ENCODE measurements at regions not wholly inside any gene's neighbourhood (a gene's known extent, or its start where the extent isn't known, plus 50 kb on each side); places are given as distances from the start of the nearest gene placed in this dataset.

DNA sequence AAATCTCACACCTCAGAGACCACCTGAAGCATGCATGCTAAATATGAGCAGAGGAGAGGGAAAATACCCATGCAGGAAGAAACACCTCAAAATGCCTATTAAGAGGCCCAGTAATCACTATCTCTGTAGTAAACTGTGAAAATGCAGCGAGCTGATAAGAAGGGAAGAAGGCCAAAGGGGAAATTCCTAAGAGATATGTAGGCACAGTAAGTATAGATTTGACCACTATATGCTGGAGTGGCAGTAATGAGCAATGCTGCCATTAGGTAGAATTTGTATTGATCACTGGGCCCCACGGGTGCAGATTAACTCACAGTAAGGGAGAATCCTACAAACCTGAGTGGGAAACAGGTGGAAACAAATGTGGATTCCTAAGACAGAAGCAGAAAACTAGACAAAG is 1813.1 kb upstream of the RAG2 start:
- DNase-seq: peak; percentile 47
- Histone ChIP-seq H3K4me1 (ENCODE audit: control insufficient read depth, insufficient read depth, low read length) (no peaks in the 10 kb centered on the region), H3K4me3 (ENCODE audit: low read length) (peak overlapping the region; percentile 23), H3K36me3 (ENCODE audit: control insufficient read depth, insufficient read depth, low read length) (no peaks in the 10 kb centered on the region), H3K27me3 (ENCODE audit: control insufficient read depth, insufficient read depth, low read length, poor library complexity, severe bottlenecking) (no peaks in the 10 kb centered on the region), H3K9ac (ENCODE audit: extremely low read depth, low read length, poor library complexity, severe bottlenecking) (no peak overlapping the region), H3K27ac (ENCODE audit: low read depth, low read length) (no peak overlapping the region), H3K9me3 (ENCODE audit: control insufficient read depth, low read length) (peaks cover 19% of the 10 kb centered on the region)
- H3K36me3 Mint-ChIP-seq (ENCODE audit: low read depth): no peaks in the 10 kb centered on the region
- WGBS, 2 experiments (ENCODE audit: insufficient coverage in 1 of 2, insufficient read length in 1 of 2): 73 to 76% methylated on average over 2 of the region's 2 CpGs
- peaks cover 15% of the 10 kb centered on the region for H3K4me1 Mint-ChIP-seq
- no peaks in the 10 kb centered on the region for H3K27me3 Mint-ChIP-seq (ENCODE audit: insufficient read depth)
- H3K9me3 Mint-ChIP-seq: peaks cover 10% of the 10 kb centered on the region
- peak overlapping the region; percentile 22 for H3K27ac Mint-ChIP-seq
- no peak overlapping the region for H3K4me3 Mint-ChIP-seq
- TF ChIP-seq, protein P1, sequence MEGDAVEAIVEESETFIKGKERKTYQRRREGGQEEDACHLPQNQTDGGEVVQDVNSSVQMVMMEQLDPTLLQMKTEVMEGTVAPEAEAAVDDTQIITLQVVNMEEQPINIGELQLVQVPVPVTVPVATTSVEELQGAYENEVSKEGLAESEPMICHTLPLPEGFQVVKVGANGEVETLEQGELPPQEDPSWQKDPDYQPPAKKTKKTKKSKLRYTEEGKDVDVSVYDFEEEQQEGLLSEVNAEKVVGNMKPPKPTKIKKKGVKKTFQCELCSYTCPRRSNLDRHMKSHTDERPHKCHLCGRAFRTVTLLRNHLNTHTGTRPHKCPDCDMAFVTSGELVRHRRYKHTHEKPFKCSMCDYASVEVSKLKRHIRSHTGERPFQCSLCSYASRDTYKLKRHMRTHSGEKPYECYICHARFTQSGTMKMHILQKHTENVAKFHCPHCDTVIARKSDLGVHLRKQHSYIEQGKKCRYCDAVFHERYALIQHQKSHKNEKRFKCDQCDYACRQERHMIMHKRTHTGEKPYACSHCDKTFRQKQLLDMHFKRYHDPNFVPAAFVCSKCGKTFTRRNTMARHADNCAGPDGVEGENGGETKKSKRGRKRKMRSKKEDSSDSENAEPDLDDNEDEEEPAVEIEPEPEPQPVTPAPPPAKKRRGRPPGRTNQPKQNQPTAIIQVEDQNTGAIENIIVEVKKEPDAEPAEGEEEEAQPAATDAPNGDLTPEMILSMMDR (conservative IDR thresholded peaks at IDR 0.05): peak; percentile 74

DNA sequence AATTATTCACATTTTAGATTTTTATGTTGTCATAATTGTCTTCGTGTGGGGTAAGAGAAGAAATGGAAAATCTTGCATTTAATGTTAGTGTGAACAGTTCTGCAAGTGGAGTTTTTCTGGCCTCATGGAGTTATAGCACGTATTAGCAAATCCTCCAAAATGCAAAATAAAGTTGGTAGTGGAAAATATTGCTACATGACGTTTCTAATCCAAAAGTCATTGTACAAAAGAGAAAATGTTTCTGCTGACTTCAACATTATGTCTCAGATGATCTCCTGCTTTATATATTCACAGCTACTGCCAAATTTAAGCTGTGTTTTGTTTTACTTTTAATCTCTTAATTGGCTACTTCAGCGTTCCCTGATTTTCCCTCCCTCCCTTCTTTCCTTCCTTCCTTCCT is 1804.0 kb upstream of the RAG2 start:
- Mint-ChIP-seq H3K4me3 (no peak overlapping the region), H3K4me1 (no peaks in the 10 kb centered on the region), H3K27me3 (ENCODE audit: insufficient read depth) (no peaks in the 10 kb centered on the region), H3K27ac (no peak overlapping the region), H3K36me3 (ENCODE audit: low read depth) (no peaks in the 10 kb centered on the region), H3K9me3 (peaks cover 4% of the 10 kb centered on the region)
- Histone ChIP-seq H3K9ac (ENCODE audit: extremely low read depth, low read length, poor library complexity, severe bottlenecking) (no peak overlapping the region), H3K27me3 (ENCODE audit: control insufficient read depth, insufficient read depth, low read length, poor library complexity, severe bottlenecking) (no peaks in the 10 kb centered on the region), H3K27ac (ENCODE audit: low read depth, low read length) (no peak overlapping the region), H3K9me3 (ENCODE audit: control insufficient read depth, low read length) (peaks cover 11% of the 10 kb centered on the region), H3K4me1 (ENCODE audit: control insufficient read depth, insufficient read depth, low read length) (no peaks in the 10 kb centered on the region), H3K36me3 (ENCODE audit: control insufficient read depth, insufficient read depth, low read length) (no peaks in the 10 kb centered on the region), H3K4me3 (ENCODE audit: low read length) (no peak overlapping the region)
- 94 to 100% methylated on average over 1 to 4 of the region's 4 CpGs for WGBS, 2 experiments (ENCODE audit: insufficient coverage in 1 of 2, insufficient read length in 1 of 2)
- DNase-seq: no peak
- TF ChIP-seq, protein P1 (conservative IDR thresholded peaks at IDR 0.05): no peak

DNA sequence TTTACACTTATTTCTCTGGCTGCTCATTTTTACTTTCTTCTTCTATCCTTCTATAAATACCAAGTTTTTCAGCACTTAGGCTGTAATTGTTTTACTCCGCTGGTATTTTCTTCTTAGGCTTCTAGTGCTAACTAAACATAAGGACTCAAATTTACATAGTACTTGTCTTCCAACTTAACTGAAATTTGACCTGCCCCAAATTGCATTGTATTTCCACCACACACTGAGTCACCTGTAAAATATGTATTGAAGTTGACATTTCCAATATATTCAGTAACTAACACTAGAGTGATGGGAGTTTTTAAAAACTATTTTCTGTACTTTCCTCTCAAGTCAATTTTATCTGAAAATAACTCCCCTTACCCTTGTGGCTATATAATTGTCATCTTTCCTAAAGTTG is 1794.1 kb upstream of the RAG2 start:
- Mint-ChIP-seq H3K9me3 (no peaks in the 10 kb centered on the region), H3K4me1 (peaks cover 5% of the 10 kb centered on the region), H3K4me3 (no peak overlapping the region), H3K36me3 (ENCODE audit: low read depth) (no peaks in the 10 kb centered on the region), H3K27me3 (ENCODE audit: insufficient read depth) (no peaks in the 10 kb centered on the region), H3K27ac (no peak overlapping the region)
- H3K9ac ChIP-seq (ENCODE audit: extremely low read depth, low read length, poor library complexity, severe bottlenecking): no peak overlapping the region
- H3K27me3 ChIP-seq (ENCODE audit: control insufficient read depth, insufficient read depth, low read length, poor library complexity, severe bottlenecking): no peaks in the 10 kb centered on the region
- H3K4me1 ChIP-seq (ENCODE audit: control insufficient read depth, insufficient read depth, low read length): no peaks in the 10 kb centered on the region
- no peak overlapping the region for H3K4me3 ChIP-seq (ENCODE audit: low read length)
- TF ChIP-seq, protein P1 (conservative IDR thresholded peaks at IDR 0.05): no peak
- no peaks in the 10 kb centered on the region for H3K36me3 ChIP-seq (ENCODE audit: control insufficient read depth, insufficient read depth, low read length)
- WGBS, 2 experiments (ENCODE audit: insufficient coverage in 1 of 2, insufficient read length in 1 of 2): 88 to 100% methylated on average over 1 of the region's 1 CpG
- H3K27ac ChIP-seq (ENCODE audit: low read depth, low read length): no peak overlapping the region
- H3K9me3 ChIP-seq (ENCODE audit: control insufficient read depth, low read length): no peaks in the 10 kb centered on the region
- DNase-seq: no peak
